ENCODE measurements at regions not wholly inside any gene's neighbourhood (a gene's known extent, or its start where the extent isn't known, plus 50 kb on each side); places are given as distances from the start of the nearest gene placed in this dataset.
A peak's percentile ranks its signal among the peaks of the same experiment; 100 is the strongest.
"Not testable (repeated sequence)": the region's sequence is repeated elsewhere in the genome, so short reads cannot be mapped to it uniquely, and the experiment has no call there.

DNA sequence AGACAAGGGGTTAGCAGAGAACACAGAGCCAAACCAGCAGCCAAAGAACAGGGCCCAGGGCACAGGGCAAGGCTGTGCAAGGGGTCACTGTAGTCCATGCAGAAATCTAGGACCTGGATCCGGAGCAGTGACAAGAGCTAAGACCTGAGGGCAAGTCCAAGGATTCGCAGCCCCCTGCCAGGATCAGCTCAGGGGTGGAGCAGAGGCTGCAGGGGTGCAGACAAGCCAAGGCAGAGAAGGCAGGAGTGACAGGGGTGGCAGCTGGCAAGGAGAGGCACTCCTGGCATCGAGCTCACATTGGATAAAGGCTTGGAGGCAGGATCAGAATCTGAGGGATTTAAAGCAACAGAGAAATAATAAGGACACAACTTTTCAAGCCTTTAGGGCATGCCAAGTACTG lies 80.7 kb upstream of the NANOS1 start:
- no peak for DNase-seq (ENCODE audit: low read depth)

- DNase-seq (ENCODE audit: low read depth): peak; percentile 73
Observed at GRCh38 chr10:118950190-118950680, 79.3 kb upstream of the NANOS1 start.

- DNase-seq (ENCODE audit: low read depth): no peak
Observed at GRCh38 chr10:118950997-118951637, 78.4 kb upstream of the NANOS1 start.

DNA sequence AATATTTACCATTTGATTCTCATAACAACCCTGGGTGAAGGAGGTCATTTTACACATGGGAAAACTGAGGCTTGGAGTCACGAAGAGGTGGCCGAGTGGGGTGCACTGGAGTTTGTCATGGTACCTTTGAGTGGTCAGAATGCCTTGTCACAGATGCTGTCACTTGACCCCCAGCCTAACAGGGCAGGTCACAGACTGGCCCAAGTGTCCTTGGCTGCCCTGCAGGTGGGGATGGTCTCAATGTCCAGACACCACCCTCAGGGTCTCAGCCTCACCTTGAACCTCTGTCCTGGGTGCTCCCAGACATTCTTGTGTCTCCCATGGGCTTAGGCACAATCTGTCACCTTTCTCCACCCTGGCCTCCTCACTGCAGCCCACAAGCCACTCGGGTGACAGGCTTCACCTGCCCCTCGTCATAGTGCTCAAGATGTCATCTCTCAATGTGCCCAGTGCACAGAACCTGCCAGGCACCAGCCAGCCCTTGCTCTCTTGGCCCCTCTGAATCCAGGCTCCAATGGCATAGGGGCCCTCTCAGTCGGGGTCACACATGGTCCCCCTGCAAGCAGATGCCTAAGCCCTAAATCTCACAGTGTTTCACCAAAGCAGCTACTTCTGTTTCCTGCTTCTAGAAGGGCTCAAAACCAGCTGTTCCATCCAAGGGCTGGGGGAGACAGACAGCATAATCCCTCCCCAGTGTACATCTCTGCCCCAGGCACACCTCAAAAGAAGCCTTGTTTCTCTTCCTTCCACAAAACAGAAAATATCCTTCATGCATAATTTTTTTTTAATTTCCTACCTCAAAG lies 76.8 kb upstream of the NANOS1 start:
- no peak for DNase-seq (ENCODE audit: low read depth)

DNA sequence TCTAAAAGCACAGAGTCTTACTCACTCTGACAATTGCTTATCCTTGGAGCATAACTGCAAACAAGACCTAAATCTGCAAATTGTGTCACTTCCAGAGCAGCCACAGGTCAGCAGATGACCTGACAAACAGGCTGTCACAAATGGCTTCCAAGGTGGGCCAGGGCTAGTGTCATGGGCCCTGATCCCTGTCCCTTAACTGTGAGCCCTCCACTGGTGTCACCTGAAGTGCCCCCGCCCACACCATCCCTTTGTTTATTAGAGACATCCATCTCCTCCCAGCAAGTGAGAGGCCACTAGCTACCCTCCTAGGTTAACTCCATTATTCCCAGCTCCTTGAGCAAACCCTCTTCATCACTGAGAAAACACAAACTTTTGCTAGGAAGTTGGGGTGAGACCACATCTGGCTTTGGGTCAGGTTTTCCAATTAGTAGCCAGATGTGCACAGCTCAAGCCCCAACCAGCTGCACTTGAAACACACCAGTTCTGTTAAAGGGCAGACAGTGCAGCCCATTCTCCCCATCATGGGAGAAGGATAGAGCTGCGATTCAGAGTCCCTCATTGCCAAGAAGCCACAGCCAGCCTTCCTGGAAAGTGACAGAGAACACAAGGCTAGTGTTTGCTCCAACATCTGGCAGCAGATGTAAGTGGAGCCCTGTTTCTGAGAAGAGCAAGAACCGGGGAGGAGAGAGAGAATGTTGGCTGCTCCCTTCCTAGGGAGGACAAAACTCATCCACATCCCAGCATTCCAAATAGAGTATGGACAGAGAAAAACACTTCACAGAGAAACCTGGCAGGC lies 75.7 kb upstream of the NANOS1 start:
- no peak for DNase-seq (ENCODE audit: low read depth)

- no peak for DNase-seq (ENCODE audit: low read depth)
Observed at GRCh38 chr10:118955531-118955930, 74.0 kb upstream of the NANOS1 start.

- DNase-seq (ENCODE audit: low read depth): no peak
Observed at GRCh38 chr10:118955951-118956801, 73.3 kb upstream of the NANOS1 start.

DNA sequence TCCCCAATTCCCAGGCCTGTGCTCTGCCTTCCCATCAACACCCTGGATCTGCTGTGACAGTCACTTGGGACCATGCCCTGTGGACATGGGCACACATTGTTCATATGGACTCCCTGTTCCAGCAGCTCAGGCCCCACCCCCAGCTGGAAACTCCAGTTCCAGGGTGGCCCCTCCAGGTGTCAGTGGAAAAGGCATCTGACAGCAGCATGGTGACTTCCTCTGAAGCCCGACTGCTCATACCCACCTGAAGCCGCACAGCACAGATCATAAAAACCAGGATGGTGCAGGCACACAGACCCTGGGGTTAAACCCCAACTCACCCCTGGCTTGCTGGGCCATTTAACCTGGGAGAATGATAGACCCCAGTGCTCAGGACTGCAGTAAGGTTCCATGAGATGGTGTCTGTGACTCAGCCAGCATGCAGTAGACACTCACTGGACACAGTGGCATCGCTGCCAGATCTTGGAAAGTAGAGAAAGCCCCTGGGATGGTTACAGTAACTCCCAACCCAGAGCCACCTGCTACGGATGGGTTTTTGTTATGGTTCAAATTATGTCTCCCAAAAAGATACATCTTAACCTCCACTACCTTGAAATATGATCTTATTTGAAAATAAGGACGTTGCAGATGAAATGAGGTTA lies 72.6 kb upstream of the NANOS1 start:
- DNase-seq (ENCODE audit: low read depth): no peak

DNA sequence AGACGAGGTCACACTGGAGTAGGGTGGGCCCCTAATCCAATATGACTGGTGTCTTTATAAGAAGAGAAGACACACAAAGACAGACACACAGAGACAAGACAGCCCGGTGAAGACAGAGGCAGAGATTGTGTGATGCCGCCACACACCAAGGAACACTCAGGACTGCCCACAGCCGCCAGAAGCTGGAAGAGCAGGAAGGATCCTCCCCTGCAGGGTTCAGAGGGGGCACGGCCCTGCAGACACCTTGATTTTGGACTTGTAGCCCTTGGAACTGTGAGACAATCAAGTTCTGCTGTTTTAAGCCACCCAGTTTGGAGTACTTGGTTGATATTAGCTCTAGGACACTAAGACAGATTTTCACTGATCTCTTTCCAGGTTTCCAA lies 72.1 kb upstream of the NANOS1 start:
- DNase-seq (ENCODE audit: low read depth): no peak

DNA sequence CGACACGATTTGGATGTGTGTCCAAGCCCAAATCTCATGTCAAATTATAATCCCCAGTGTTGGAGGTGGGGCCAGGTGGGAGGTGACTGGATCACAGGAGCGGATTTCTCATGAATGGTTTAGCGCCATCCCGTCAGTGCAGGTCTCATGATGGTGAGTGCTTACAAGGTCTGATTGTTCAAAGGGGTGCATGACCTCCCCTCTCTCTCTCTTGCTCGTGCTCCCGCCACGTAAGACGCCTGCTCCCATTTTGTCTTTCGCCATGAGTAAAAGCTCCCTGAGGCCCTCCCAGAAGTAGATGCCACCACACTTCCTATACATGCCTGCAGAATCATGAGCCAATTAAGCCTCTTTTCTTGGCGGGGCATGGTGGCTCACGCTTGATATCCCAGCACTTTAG lies 71.5 kb upstream of the NANOS1 start:
- DNase-seq (ENCODE audit: low read depth): no peak

DNA sequence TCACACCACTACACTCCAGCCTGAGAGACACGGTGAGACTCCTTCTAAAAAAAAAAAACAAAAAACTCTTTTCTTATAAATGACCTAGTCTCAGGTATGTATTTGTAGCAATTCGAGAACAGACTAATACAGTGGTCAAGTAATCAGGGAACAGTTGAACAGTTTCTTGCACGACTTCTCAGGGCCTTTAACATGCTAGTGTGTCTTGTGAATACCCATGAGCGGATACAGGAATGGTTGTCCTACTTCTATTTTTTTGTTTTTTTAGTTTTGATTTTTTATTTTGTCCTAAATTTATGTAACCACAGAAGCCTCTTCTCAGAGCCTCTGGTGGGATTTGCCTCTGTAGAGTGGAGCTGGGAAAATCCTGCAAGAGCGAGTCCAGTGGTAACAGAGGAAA lies 71.0 kb upstream of the NANOS1 start:
- DNase-seq (ENCODE audit: low read depth): no peak

DNA sequence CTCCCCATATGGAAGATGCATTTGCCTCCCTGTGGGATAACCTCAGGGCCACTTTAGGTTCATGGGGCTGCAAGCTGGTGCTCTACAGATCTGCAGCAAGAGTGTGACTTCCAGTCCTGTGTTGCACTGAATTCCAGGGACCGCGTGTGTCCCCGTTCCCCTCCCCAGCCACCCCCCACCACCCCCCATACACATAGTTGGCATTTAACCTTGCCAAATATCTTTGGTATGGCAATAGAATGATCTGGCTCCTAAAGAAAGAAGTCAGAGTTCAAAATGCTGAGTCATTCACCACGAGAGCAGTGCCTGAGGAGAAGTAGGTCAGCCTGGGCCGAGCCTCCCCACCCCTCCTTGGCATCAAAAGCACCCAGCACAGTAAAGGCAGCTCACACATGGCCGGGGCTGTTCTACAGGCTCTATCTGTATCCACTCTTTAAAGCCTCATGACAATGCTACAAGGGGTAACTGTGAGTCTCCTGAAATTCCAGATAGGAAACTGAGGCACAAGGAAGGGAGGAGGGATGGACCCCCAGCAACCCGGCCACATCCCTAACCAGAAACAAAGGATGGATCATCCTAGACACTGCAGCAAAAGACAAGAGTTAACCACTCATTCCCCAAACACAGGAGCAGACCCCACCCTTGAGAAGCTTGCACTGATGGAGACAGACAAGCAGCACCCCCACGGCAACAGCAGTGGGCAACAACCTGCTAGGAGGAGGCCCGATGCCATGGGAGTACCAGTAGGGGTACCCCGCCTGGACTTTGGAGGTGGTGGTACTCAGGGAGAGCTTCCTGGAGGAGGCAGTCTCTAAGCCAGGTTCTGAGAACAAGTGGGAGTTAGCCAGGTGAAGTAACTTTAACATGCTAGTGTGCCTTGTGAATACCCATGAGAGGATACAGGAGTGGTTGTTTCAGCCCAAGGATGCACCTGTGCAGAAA lies 70.3 kb upstream of the NANOS1 start:
- DNase-seq (ENCODE audit: low read depth): peak; percentile 63

DNA sequence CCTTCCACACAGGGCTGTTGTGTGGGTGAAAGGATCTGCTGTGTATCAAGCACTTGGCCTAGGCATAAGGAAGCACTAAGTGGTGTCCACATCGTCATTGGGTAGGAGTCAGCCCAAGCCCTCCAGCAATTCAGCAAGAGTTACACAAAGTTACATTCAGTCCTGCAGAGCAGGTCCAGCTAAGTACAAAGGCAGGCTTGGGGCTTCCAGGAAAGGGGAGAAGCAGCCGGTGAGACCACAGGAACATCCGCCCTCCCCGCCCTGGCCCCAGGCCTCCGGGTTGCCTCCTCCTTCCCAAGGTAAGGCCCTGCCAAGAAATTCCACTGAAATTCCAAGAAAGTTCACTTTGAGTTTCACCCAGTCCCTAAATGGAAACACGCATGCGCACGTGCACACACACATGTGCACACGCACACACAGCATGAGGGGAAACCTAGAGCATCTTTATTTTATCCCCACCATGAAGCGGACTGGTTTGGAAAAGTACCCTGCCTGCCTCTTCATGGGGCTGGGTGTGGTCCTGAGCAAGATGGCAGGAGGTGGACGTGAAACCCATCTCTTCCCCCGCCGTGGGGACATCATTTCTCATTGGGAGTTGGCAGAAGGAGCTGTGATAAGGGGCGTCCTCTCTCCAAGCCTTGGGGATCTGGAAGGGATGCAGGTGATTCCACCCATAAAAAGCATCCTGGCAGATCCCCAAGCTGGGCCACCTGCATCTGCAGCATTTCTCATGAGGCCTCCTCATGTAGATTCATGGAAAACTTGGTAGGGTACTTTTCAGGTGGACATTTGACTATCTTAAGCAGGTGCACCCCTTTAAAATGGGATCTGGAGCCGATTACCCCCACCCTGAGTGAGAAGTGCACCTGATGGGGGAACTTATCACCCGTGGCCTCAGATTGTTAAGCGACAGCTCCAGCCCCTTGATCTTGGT lies 69.1 kb upstream of the NANOS1 start:
- DNase-seq (ENCODE audit: low read depth): no peak

DNA sequence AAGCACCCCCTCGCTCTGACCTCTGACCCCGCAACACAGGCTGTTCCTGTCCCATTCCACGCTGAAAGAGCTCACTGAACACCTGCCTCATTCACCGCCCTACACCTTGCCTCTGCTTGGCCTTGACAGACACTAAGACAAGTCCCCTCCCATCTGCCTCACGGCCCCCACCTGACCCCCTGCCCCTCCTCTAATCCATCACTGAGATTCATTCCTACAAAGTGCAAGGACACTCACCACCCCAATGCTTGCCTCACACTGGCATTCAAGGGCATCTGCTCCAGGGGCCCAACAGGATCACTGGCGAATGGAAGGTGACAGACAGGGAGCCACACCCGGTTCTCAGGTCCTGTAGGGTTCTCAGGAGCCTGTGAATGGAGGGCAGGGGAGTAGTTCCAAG lies 68.1 kb upstream of the NANOS1 start:
- no peak for DNase-seq (ENCODE audit: low read depth)

DNA sequence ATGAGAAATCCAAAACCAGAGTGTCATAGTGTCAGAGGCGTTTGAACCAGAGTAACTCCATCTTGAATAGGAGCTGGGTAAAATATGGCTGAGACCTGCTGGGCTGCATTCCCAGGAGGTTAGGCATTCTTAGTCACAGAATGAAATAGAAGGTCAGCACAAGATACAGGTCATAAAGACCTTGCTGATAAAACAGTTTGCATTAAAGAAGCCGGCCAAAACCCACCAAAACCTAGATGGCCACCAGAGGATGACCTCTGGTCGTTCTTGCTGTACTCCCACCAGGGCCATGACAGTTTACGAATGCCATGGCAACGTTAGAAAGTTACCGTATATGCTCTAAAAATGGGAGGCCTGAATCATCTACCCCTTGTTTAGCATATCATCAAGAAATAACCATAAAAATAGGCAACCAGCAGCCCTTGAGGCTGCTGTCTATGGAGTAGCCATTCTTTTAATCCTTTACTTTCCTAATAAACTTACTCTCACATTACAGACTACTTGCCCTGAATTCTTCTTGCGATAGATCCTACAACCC lies 67.1 kb upstream of the NANOS1 start:
- DNase-seq (ENCODE audit: low read depth): not testable (repeated sequence)

GRCh38 chr10:118963341-118963740 lies 66.2 kb upstream of the NANOS1 start:
- DNase-seq (ENCODE audit: low read depth): no peak

GRCh38 chr10:118963933-118964332 lies 65.6 kb upstream of the NANOS1 start:
- DNase-seq (ENCODE audit: low read depth): no peak

DNA sequence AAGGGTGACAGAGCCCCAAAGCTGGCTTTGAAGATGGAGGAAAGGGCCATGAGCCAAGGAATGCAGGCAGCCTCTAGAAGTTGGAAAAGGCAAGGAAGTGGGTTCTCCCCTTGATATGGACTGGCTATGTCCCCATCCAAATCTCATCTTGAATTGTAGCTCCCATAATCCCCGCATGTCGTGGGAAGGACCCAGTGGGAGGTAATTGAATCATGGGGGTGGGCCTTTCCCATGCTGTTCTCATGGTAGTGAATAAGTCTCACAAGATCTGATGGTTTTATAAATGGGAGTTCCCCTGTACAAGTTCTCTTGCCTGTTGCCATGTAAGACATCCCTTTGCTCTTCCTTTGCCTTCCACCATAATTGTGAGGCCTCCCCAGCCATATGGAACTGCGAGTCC lies 65.0 kb upstream of the NANOS1 start:
- DNase-seq (ENCODE audit: low read depth): not testable (repeated sequence)

- DNase-seq (ENCODE audit: low read depth): no peak
Observed at GRCh38 chr10:118965096-118965495, 64.4 kb upstream of the NANOS1 start.
